ENCODE measurements at regions not wholly inside any gene's neighbourhood (a gene's known extent, or its start where the extent isn't known, plus 50 kb on each side); places are given as distances from the start of the nearest gene placed in this dataset.
"Not testable (repeated sequence)": the region's sequence is repeated elsewhere in the genome, so short reads cannot be mapped to it uniquely, and the experiment has no call there.

DNA sequence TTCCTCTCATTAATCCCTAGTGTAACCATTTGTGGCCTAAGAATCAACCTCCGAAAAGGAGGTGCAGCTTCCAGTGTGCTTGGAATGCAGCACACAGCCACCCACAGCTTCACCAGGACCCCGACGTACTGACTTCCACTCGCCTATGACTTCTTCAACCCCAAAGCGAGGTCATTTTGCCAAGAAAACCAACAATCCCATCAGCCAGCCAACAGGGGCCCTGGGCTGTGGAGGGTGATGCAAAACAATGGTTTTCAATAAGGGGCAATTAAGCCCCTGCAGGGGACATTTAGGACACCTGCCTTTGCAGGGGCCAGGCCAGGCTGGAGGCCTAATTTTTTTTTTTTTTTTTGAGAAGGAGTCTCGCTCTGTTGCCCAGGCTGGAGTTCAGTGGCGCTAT lies 158.1 kb upstream of the SKOR2 start:
- no peak for DNase-seq (ENCODE audit: low spot score)

GRCh38 chr18:47407736-47408135 lies 156.3 kb upstream of the SKOR2 start:
- DNase-seq (ENCODE audit: low spot score) = no peak

DNA sequence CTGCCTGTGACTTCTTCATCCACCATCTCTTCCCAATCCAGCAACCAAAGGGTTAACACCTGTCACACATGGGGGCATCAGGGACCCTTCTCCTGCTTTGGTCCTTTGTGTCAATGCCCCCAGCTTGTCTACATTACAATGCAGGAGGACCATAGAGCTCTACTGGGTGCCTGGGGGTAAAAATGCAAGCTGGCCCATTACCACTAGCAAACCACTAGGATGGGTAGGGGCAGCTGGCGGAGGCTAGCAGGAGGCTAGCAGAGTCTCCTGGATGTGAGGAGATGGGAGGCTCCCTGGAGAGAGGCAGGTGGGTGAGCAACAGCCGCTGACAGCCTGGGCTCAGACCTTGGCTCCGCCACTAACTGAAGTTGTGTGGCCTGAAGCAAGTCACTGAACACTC lies 153.4 kb upstream of the SKOR2 start:
- DNase-seq (ENCODE audit: low spot score) = no peak

GRCh38 chr18:47403949-47404348 lies 152.5 kb upstream of the SKOR2 start:
- DNase-seq (ENCODE audit: low spot score) = no peak

- DNase-seq (ENCODE audit: low spot score) = no peak
These were observed 151.9 kb upstream of the SKOR2 start for GRCh38 chr18:47403317-47403716.

DNA sequence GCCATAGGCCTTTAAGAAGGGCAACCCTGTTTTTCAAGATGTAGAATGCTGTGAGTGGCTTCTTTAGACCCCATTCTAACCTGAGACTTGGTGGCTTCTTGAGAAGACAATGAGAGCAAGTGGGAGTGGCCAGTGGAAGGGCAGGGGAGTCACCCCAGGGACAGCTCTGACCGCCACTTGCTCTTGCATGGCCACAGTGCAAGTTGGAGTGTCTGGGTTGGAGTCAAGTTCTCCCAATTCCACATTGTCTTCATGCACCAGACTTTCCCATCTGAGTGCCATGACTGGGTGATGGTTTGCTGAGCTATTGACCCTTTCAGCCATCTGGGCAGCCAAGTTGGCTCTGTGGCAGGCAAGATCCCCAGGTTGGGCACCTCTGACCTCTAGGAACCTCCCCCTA lies 148.0 kb upstream of the SKOR2 start:
- DNase-seq (ENCODE audit: low spot score) = no peak

- DNase-seq (ENCODE audit: low spot score) = no peak
These were observed 146.3 kb upstream of the SKOR2 start for GRCh38 chr18:47397671-47398319.

- no peak for DNase-seq (ENCODE audit: low spot score)
These were observed 140.2 kb upstream of the SKOR2 start for GRCh38 chr18:47391665-47392064.

- DNase-seq (ENCODE audit: low spot score) = no peak
These were observed 139.1 kb upstream of the SKOR2 start for GRCh38 chr18:47390410-47391024.

DNA sequence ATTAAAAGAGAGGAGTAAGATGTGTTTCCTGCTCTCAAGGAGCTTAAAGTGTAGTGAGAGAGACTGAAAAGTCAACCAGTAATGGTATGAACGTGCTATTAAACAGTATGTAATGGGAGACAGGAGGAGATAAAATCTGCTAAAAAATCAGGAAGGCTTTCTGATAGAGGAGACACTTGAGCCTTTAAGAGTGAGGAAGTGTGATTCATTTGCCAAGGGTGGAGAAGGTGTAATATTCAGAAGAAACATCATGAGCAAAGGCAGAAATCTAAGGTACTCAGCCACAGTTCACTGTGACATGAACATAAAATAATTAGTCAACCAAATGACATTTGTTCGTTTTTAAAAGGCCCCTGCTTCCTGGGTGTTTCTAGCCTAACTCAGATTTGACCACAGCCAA lies 137.8 kb upstream of the SKOR2 start:
- no peak for DNase-seq (ENCODE audit: low spot score)

DNA sequence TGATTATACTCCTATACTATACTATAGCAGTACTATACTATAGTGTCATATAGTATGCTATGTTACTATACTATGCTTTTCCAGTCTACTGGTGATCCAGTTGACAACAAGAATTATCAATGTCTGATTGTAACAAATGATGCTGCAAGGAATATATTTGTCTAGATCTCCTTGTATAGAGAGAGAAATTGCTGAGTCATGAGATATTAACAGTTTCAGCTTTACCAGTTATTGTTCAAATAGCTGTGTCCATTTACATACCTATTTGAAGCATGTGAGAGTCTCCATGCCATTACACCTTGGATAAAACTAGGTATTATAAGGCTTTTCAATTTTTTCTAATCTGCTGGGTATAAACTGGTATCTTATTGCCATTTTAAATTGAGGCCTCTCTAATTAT lies 136.4 kb upstream of the SKOR2 start:
- DNase-seq (ENCODE audit: low spot score) = no peak

GRCh38 chr18:47383729-47384128 lies 132.3 kb upstream of the SKOR2 start:
- no peak for DNase-seq (ENCODE audit: low spot score)

GRCh38 chr18:47381975-47382570 lies 130.6 kb upstream of the SKOR2 start:
- no peak for DNase-seq (ENCODE audit: low spot score)

DNA sequence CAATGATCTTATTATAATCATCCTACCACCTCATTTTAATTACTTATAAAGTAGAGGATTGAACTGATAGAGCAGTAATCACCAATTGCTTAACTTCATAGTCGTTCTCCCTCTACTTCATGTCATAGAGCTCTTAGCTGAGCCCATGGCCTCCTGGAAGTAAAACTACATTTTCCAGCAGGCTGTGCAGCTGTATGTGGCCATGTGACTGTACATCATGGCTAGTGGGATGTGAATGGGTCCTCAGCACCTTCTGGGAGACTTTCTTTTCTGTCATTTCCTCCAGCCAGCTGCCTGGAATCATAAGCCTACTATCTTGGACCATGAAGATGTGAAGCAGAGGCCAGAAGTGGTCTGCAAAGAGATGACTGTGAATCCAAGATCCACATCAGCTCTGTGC lies 128.7 kb upstream of the SKOR2 start:
- DNase-seq (ENCODE audit: low spot score) = no peak

- no peak for DNase-seq (ENCODE audit: low spot score)
These were observed 122.0 kb upstream of the SKOR2 start for GRCh38 chr18:47373465-47373864.

DNA sequence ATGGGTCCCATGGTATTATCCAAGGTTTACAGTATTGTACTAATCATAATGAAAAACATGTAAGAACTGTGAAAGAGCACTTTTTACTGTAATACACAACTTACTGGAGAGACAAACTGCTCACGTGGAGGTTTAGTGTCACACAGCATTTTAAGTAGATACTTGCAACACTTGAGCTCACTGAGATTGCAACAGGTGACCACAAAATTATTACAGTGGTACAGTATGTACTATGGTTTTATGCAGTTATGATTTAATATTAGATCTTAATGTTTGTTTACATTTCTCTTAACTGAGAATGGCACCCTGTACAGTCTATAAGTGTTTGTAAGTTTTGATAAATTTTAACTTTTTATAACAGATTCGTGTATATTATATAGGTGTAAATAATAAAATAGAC lies 118.6 kb upstream of the SKOR2 start:
- no peak for DNase-seq (ENCODE audit: low spot score)

- DNase-seq (ENCODE audit: low spot score) = not testable (repeated sequence)
These were observed 102.6 kb upstream of the SKOR2 start for GRCh38 chr18:47354061-47354460.

DNA sequence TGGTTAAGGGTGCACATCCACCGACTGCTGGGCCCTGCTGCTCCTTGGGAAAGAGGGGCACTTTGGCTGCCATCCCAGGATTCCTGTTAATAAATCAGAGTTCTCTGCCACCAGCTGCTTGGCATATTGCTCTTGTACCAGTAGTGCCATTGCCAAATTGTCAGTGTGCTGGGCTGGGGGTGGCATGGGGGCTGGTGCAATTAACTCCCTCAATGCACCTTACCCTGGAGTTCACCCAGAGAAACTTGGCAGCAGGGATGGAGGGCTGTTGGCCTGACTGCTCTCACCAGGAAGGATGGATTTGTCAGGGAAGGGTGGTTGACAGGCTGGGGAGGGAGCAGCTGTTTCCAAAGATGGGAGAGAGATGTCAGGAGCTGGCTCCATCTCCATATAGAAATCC lies 94.6 kb upstream of the SKOR2 start:
- DNase-seq (ENCODE audit: low spot score) = no peak

DNA sequence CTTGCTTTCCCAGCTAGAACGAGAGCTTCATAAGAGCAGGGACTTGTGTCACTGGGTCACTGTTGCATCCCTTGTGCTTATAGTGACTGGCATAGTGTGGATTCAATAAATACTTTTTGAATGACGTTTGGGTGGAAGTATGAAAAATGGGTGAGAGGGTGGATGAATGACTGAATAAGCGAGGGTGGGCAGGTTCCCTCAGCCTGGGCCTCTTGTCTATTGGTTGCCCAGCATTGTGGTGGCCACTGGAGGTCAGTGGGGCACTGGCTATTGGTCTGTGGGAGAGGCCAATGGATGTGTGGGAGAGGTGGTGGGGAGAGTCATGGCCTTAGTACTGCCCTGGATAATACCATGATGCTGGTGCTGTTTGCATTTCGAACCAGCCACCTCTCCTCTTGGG lies 93.8 kb upstream of the SKOR2 start:
- DNase-seq (ENCODE audit: low spot score) = no peak

- no peak for DNase-seq (ENCODE audit: low spot score)
These were observed 91.8 kb upstream of the SKOR2 start for GRCh38 chr18:47343291-47343690.

DNA sequence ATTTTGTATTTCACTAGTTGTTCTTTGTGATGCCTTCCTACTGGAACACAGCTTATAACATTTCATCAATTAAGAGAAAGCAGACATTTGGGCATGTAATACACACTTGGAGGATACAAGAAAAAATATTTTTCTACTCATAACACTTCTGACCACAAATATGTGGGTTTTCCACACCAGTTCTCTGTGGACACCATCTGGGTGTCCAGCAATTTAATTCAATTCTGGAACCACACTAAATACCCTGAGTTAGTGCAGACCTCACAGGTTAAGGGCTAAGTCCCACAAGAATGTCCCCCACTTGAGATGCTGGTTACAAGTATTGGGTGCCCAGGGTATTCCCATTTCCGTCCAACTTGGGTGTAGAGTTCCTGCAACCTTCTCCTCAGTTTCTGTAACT lies 91.1 kb upstream of the SKOR2 start:
- DNase-seq (ENCODE audit: low spot score) = no peak

- DNase-seq (ENCODE audit: low spot score) = no peak
These were observed 90.2 kb upstream of the SKOR2 start for GRCh38 chr18:47341678-47342077.

- no peak for DNase-seq (ENCODE audit: low spot score)
These were observed 83.5 kb upstream of the SKOR2 start for GRCh38 chr18:47334966-47335365.
